WI38 (cell line): ENCODE measurements at regions not wholly inside any gene's neighbourhood (a gene's known extent, or its start where the extent isn't known, plus 50 kb on each side); places are given as distances from the start of the nearest gene placed in this dataset.

Experiments used
- H3K4me3 ChIP-seq: 2 replicates; pipeline ENCODE4 v1.5.1; 2011; ENCODE audit warnings: low read depth, mild to moderate bottlenecking, control low read depth, low read length
- TF ChIP-seq, protein P1 (sequence below): IDR thresholded peaks from 2 replicates; pipeline ENCODE4 v1.5.1; 2012; ENCODE audit warnings: low read depth, mild to moderate bottlenecking, control low read depth, low read length

DNA sequence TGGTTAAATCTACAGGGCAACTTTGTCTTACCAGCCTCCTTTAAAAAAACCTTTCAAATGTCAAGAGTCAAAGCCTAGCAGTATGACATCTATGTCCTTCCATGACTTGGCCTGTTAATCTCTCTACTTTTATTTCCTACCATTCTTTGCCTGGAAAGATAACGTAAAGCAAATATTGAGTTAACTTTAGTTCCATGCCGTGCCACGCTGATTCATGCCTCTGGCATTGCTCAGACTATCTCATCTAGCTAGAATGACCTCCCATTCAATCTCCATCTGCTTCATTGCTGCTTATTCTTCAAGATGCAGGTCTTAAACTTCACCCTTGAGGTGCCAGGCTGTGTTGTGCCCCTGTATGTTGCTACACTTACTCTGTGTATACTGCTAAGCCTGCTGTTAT is 729.8 kb downstream of the EFNA5 start:
- TF ChIP-seq, protein P1, sequence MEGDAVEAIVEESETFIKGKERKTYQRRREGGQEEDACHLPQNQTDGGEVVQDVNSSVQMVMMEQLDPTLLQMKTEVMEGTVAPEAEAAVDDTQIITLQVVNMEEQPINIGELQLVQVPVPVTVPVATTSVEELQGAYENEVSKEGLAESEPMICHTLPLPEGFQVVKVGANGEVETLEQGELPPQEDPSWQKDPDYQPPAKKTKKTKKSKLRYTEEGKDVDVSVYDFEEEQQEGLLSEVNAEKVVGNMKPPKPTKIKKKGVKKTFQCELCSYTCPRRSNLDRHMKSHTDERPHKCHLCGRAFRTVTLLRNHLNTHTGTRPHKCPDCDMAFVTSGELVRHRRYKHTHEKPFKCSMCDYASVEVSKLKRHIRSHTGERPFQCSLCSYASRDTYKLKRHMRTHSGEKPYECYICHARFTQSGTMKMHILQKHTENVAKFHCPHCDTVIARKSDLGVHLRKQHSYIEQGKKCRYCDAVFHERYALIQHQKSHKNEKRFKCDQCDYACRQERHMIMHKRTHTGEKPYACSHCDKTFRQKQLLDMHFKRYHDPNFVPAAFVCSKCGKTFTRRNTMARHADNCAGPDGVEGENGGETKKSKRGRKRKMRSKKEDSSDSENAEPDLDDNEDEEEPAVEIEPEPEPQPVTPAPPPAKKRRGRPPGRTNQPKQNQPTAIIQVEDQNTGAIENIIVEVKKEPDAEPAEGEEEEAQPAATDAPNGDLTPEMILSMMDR: no peak
- H3K4me3 ChIP-seq: no peak overlapping the region

DNA sequence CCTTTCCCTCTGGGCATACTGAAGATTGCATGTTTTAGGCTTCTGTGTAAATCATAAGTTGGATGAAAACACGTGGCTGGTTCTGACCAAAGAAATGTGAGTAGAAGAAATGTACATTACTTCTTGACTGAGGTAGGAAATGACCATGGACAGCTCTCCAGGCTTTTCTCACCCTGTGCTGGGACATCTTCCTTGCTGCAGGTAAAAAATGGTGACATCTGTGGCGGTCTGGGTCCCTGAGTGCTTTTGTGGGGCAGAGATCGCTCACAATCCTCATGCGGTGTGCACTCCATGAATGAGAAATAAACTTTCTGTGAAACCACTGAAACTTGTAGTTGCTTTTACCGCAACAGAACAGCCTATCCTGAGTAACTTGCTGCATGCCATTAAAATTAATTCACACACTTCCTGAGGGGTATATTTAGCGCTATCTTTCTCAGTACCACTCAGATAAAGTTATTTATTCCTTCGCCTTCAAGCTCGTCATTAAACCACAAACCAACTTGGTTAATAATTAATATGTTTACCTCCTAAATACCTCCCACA is 730.4 kb downstream of the EFNA5 start:
- TF ChIP-seq, protein P1: no peak
- no peak overlapping the region for H3K4me3 ChIP-seq

DNA sequence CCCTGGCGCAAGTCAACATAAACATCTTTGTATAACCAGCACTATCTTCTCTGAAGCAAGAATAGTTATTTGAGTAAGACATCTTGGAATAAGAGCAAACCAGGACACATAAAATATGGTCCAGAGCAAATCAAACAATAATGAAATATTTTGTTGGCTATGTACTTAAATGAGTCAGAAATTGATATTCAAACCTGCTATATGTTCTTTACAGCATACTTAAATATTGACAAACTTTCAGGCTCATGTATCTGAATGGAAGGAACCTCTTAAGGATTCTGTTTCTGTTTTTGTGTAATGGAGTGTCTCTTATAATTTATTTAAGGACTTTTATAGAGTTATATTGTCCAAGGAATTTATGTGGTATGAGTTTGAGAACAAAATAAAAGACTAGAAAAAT is 747.3 kb downstream of the EFNA5 start:
- no peak overlapping the region for H3K4me3 ChIP-seq
- TF ChIP-seq, protein P1: no peak

DNA sequence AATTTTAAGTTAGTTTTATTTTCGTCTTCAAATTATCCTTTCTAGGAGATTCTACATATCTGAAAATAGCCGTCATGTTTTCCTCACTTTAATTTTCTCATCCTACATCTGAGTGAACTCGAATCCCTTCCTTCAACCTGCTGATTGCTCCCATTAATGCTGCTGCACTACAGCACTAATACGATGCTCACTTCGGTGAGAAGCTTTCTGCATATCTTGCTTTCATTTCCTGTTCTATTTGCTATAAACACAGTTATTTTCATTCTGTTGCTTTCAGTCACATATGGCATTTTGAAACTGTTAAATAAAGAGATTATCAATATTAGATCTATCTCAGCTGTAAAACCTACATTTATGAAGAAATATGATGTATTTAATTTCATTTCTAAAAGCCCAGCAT is 749.2 kb downstream of the EFNA5 start:
- no peak overlapping the region for H3K4me3 ChIP-seq
- TF ChIP-seq, protein P1: no peak

DNA sequence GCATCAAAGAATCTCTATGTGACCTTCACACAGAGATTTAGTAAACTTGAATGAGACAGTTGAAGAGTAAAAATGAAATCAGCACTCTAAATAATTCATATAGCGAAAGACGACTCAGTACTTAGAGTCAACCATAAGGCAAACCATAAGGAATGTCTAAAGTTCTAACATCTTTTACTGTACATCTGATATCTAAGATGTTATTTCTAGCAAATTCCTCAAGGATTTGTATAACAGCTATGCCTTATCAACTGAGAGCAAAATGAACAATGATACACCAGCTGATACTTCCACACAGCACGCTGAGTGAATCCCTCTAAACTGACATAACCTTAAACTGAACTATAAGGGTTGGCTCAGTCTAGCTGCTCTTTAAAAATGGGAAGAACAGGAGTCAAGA is 760.3 kb downstream of the EFNA5 start:
- TF ChIP-seq, protein P1: no peak
- no peak overlapping the region for H3K4me3 ChIP-seq

DNA sequence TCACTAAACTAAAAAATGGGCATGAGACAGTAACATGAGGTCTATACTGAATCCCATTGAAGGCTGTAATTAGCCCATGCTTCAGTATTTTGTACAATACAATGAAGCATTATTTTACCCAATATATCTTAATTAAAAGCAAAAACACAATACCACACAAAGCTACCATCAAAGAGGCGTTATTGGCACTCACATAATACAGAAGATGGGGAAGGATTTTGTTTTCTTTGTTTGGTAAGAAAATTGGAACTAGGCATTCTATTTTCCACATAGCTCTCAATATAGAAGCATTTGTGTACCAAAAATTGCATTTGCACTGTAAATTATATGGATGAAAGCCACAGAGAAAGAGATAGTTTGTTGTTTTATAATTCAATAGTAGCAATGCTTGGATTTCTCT is 761.0 kb downstream of the EFNA5 start:
- H3K4me3 ChIP-seq: no peak overlapping the region
- TF ChIP-seq, protein P1: no peak

DNA sequence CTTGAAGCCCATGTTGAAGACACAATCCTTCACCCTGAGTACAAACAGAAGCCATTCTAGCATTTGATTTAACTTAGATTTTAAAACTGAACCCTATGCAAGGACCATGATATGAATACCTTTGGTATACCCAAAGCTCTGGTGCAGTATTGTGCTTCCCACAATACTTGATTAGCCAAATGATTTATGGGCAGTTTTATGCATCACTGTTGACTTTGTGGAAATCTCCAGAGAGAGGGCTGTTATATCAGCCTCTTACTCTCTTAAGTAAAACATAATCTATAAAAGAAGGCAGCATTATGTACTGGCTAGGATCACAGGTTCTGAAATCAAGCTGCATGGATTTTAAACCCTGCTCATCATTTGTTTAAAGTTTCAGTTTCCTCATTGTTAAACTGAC is 762.8 kb downstream of the EFNA5 start:
- no peak overlapping the region for H3K4me3 ChIP-seq
- TF ChIP-seq, protein P1: no peak
